IMR-90 (cell line): ENCODE measurements at regions not wholly inside any gene's neighbourhood (a gene's known extent, or its start where the extent isn't known, plus 50 kb on each side); places are given as distances from the start of the nearest gene placed in this dataset.

Experiments
- ATAC-seq: fragments of 200-7000 bp; cut with Tn5 transposase; 2 replicates; pipeline ENCODE4 v1.9.1; 2020; ENCODE audit warnings: low read depth, mild to moderate bottlenecking, moderate library complexity
- BruUV-seq: library from RNA; stranded (reverse); fragments of 400-500 nt; replicated peaks from 2 replicates; lab custom pipeline; 2021; lab: Mats Ljungman, UMichigan
- CTCF ChIA-PET: fragments of 300-600 bp; formaldehyde crosslinking; extraction: SDS; loops from one replicate; lab custom pipeline; 2021; ENCODE audit warnings: antibody characterized with exemption; lab: Yijun Ruan, JAX
- POLR2A ChIA-PET: fragments of 300-600 bp; sonication (Branson Sonifier 250); formaldehyde crosslinking; loops from one replicate; lab custom pipeline; 2022; ENCODE audit warnings: antibody characterized with exemption; ENCODE audit not compliant: unreplicated experiment; lab: Charles Lee
- DNase-seq: peaks from one replicate; pipeline ENCODE4 v3.0.0; 2013
- H2AFZ ChIP-seq: replicated peaks from 2 replicates; pipeline ENCODE3; 2013; ENCODE audit warnings: low read length, mild to moderate bottlenecking; ENCODE audit not compliant: poor library complexity
- H2AK5ac ChIP-seq: 2 replicates; pipeline ENCODE4 v1.6.1; 2013; ENCODE audit warnings: low read depth, low read length, inconsistent platforms
- H2AK9ac ChIP-seq: replicated peaks from 2 replicates; pipeline ENCODE3; 2013; ENCODE audit warnings: mild to moderate bottlenecking, low read depth, low read length, moderate library complexity; ENCODE audit not compliant: poor library complexity
- H2BK120ac ChIP-seq: 2 replicates; pipeline ENCODE4 v1.6.1; 2013; ENCODE audit warnings: low read depth, low read length, inconsistent platforms
- H2BK15ac ChIP-seq: 3 replicates; pipeline ENCODE4 v1.6.1; 2013; ENCODE audit warnings: low read depth, low read length, inconsistent platforms
- H2BK20ac ChIP-seq: 2 replicates; pipeline ENCODE4 v1.6.1; 2013; ENCODE audit warnings: low read depth, mild to moderate bottlenecking, inconsistent platforms, low read length, moderate library complexity
- H2BK5ac ChIP-seq: 2 replicates; pipeline ENCODE4 v1.6.1; 2013; ENCODE audit warnings: mild to moderate bottlenecking, low read depth, low read length, inconsistent platforms; ENCODE audit not compliant: poor library complexity, severe bottlenecking
- H3K14ac ChIP-seq: replicated peaks from 2 replicates; pipeline ENCODE4 v1.6.1; 2013; ENCODE audit warnings: low read depth, low read length, inconsistent platforms
- H3K18ac ChIP-seq: 2 replicates; pipeline ENCODE4 v1.6.1; 2013; ENCODE audit warnings: low read depth, low read length, control low read depth
- H3K23ac ChIP-seq: 2 replicates; pipeline ENCODE4 v1.6.1; 2013; ENCODE audit warnings: low read depth, low read length, inconsistent platforms
- H3K27ac ChIP-seq: 2 replicates; pipeline ENCODE4 v1.5.1; 2013; ENCODE audit warnings: mild to moderate bottlenecking, control low read depth, low read length; ENCODE audit not compliant: insufficient read depth
- H3K27me3 ChIP-seq: 2 replicates; pipeline ENCODE4 v1.6.1; 2013; ENCODE audit warnings: low read length; ENCODE audit not compliant: control insufficient read depth, insufficient read depth
- H3K36me3 ChIP-seq: 2 replicates; pipeline ENCODE4 v1.6.1; 2013; ENCODE audit warnings: low read length, mixed read lengths; ENCODE audit not compliant: control insufficient read depth, insufficient read depth
- H3K4ac ChIP-seq: 2 replicates; pipeline ENCODE4 v1.6.1; 2013; ENCODE audit warnings: low read depth, low read length, inconsistent platforms
- H3K4me1 ChIP-seq: 2 replicates; pipeline ENCODE4 v1.6.1; 2013; ENCODE audit warnings: low read length, mixed read lengths; ENCODE audit not compliant: control insufficient read depth, insufficient read depth
- H3K4me2 ChIP-seq: 2 replicates; pipeline ENCODE4 v1.6.1; 2013; ENCODE audit warnings: low read depth, mild to moderate bottlenecking, control low read depth, low read length, moderate library complexity
- H3K4me3 ChIP-seq: 2 replicates; pipeline ENCODE4 v1.5.1; 2013; ENCODE audit warnings: low read depth, mild to moderate bottlenecking, control low read depth, low read length, moderate library complexity; ENCODE audit not compliant: insufficient read depth
- H3K56ac ChIP-seq: 2 replicates; pipeline ENCODE4 v1.6.1; 2013; ENCODE audit warnings: low read length, inconsistent platforms; ENCODE audit not compliant: insufficient read depth; ENCODE audit errors: extremely low read depth
- H3K79me1 ChIP-seq, 2 experiments: 2 replicates each; pipeline ENCODE4 v1.6.1; 2013; ENCODE audit warnings: low read length in 2 of 2, inconsistent platforms in 1 of 2, low read depth in 1 of 2
- H3K9ac ChIP-seq: 2 replicates; pipeline ENCODE4 v1.6.1; 2013; ENCODE audit warnings: low read depth, low read length, control low read depth
- H3K9me1 ChIP-seq: 2 replicates; pipeline ENCODE4 v1.6.1; 2013; ENCODE audit warnings: low read length, inconsistent platforms; ENCODE audit not compliant: insufficient read depth
- H3K9me3 ChIP-seq: 2 replicates; pipeline ENCODE4 v1.6.1; 2013; ENCODE audit warnings: low read length; ENCODE audit not compliant: control insufficient read depth, insufficient read depth
- H4K20me1 ChIP-seq: 2 replicates; pipeline ENCODE4 v1.6.1; 2013; ENCODE audit warnings: low read length, inconsistent platforms; ENCODE audit not compliant: insufficient read depth
- H4K5ac ChIP-seq: 2 replicates; pipeline ENCODE4 v1.6.1; 2013; ENCODE audit warnings: mild to moderate bottlenecking, low read depth, low read length, control low read depth
- H4K8ac ChIP-seq, 2 experiments: 2 replicates each; pipeline ENCODE4 v1.6.1; 2013; ENCODE audit warnings: low read depth in 2 of 2, low read length in 2 of 2, control low read depth in 1 of 2, inconsistent platforms in 1 of 2
- H4K91ac ChIP-seq: 2 replicates; pipeline ENCODE4 v1.6.1; 2013; ENCODE audit warnings: low read depth, low read length, inconsistent platforms; ENCODE audit not compliant: insufficient read depth
- BHLHE40 ChIP-seq: fragments of 150-350 bp; IDR thresholded peaks from 2 replicates; pipeline ENCODE4 v1.6.1; 2016; ENCODE audit warnings: mild to moderate bottlenecking, low read depth, low read length
- CEBPB ChIP-seq: IDR thresholded peaks from 2 replicates; pipeline ENCODE4 v1.6.1; 2012; ENCODE audit warnings: low read depth, low read length, improper control_type of control experiment
- MAZ ChIP-seq: IDR thresholded peaks from 2 replicates; pipeline ENCODE4 v1.6.1; 2012; ENCODE audit warnings: low read depth, mild to moderate bottlenecking, low read length, improper control_type of control experiment, moderate library complexity, borderline replicate concordance
- MXI1 ChIP-seq: IDR thresholded peaks from 2 replicates; pipeline ENCODE4 v1.6.1; 2012; ENCODE audit warnings: low read depth, mild to moderate bottlenecking, low read length, moderate library complexity, borderline replicate concordance
- RAD21 ChIP-seq: IDR thresholded peaks from 2 replicates; pipeline ENCODE4 v1.6.1; 2012; ENCODE audit warnings: low read length, improper control_type of control experiment
- RCOR1 ChIP-seq: IDR thresholded peaks from 2 replicates; pipeline ENCODE4 v1.6.1; 2012; ENCODE audit warnings: mild to moderate bottlenecking, low read length, improper control_type of control experiment; ENCODE audit not compliant: insufficient replicate concordance
- WGBS, 2 experiments: methylation state at CpG; one replicate each; pipeline versions ENCODE4 v1.1.5 to v1.1.7; 2013; ENCODE audit warnings: missing lambda C conversion rate in 2 of 2; ENCODE audit not compliant: insufficient read length in 1 of 2; ENCODE audit errors: extremely low coverage in 2 of 2; 5-methylcytosine and 5-hydroxymethylcytosine counted together
- dilution Hi-C: fragments of 300-500 bp; cut with HindIII; formaldehyde crosslinking; loops from one replicate; pipeline ENCODE4 v1.14.3; 2018; ENCODE audit warnings: low sequenced_read_pairs; ENCODE audit not compliant: unreplicated experiment
- in situ Hi-C: fragments of 300-500 bp; cut with MboI; formaldehyde crosslinking; loops from 3 replicates; pipeline ENCODE4 v1.14.3; 2019; ENCODE audit warnings: low sequenced_read_pairs, inconsistent platforms, mixed read lengths
- intact Hi-C: fragments of 100-400 bp; cut with micrococcal nuclease; formaldehyde crosslinking; loops from 2 replicates; pipeline ENCODE4 v1.10.0; 2022
- TF ChIP-seq, protein P1 (sequence below): conservative IDR thresholded peaks from 2 replicates; pipeline ENCODE4 v1.5.1; 2012; ENCODE audit warnings: mild to moderate bottlenecking, low read depth, low read length, improper control_type of control experiment
- TF ChIP-seq, protein P2 (sequence below): fragments of 150-350 bp; IDR thresholded peaks from 2 replicates; pipeline ENCODE4 v1.6.1; 2017; ENCODE audit warnings: mild to moderate bottlenecking, antibody characterized with exemption, low read length, low read depth

DNA sequence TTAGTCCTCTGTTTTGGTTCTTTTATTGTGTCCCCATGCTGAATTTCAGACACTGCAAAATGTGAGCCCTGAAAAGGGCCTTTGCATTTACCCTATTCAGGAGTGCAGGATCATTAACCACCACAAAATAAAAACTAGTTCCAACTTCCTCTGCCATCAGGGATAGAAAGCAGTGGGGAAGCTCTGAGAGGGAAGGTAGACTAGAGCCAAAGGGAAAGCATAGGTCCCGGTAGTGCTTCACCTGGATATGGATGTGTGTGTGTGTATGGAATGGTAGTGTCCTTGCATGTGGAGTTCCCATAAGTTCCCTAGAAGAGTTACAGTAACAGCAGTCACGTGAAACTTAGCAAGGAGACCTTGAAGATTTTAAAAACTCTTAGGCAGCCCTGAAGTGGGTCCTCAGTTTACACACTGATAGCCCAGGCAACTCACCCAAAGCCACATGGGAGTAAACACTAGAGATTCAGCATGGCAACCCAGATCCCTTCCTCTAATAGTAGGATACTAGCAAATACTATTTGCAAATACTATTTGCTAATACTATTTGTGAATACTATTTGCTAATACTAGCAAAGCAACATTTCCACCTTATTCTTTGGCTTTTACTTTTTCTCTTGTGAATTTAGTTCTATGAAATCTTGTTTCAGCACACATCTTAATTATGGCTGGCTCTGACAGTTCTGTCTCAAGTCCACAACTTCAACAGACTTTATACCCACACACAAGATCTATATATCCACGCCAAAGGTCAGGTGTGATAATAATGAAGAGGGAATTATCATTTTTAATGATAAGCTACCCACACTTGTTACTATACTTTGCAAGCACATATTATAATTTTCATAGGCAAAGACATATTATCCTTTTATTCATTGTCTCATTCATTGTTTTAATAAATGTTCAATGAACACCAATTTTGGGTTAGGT is 70.4 kb upstream of the IFNE start:
- H3K4me2 ChIP-seq = peak overlapping the region; percentile 76
- dilution Hi-C loops (loop anchor here (25.0 kb wide), 1 partner anchor 235 kb away; no protein-coding TSS in a partner anchor), intact Hi-C loops (loop anchor here (10.0 kb wide), 3 partner anchors 48 to 442 kb away; partner anchors contain the start of genes CDKN2A, CDKN2B-AS1 and KLHL9), in situ Hi-C loops (no loop called here)
- H3K4me3 ChIP-seq = no peak overlapping the region
- TF ChIP-seq RAD21 (no peak), MAZ (no peak), BHLHE40 (no peak), CEBPB (no peak), MXI1 (no peak), RCOR1 (no peak)
- TF ChIP-seq, protein P1, sequence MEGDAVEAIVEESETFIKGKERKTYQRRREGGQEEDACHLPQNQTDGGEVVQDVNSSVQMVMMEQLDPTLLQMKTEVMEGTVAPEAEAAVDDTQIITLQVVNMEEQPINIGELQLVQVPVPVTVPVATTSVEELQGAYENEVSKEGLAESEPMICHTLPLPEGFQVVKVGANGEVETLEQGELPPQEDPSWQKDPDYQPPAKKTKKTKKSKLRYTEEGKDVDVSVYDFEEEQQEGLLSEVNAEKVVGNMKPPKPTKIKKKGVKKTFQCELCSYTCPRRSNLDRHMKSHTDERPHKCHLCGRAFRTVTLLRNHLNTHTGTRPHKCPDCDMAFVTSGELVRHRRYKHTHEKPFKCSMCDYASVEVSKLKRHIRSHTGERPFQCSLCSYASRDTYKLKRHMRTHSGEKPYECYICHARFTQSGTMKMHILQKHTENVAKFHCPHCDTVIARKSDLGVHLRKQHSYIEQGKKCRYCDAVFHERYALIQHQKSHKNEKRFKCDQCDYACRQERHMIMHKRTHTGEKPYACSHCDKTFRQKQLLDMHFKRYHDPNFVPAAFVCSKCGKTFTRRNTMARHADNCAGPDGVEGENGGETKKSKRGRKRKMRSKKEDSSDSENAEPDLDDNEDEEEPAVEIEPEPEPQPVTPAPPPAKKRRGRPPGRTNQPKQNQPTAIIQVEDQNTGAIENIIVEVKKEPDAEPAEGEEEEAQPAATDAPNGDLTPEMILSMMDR = no peak
- TF ChIP-seq, protein P2, sequence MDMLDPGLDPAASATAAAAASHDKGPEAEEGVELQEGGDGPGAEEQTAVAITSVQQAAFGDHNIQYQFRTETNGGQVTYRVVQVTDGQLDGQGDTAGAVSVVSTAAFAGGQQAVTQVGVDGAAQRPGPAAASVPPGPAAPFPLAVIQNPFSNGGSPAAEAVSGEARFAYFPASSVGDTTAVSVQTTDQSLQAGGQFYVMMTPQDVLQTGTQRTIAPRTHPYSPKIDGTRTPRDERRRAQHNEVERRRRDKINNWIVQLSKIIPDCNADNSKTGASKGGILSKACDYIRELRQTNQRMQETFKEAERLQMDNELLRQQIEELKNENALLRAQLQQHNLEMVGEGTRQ = no peak
- no peaks in the 10 kb centered on the region for H3K27me3 ChIP-seq
- H3K4me1 ChIP-seq = peaks cover 21% of the 10 kb centered on the region
- peaks cover 0 to 35% of the 10 kb centered on the region in 2 experiments; a peak in 2 of 4 replicates for H3K79me1 ChIP-seq
- peak overlapping the region in 1 of 2 experiments; percentile 4; a peak in 2 of 4 replicates for H4K8ac ChIP-seq
- no TSS peak for BruUV-seq
- no peaks in the 10 kb centered on the region; the same call in 1 of the 2 replicates for H3K36me3 ChIP-seq
- H3K9me3 ChIP-seq = no peaks in the 10 kb centered on the region
- H2AK5ac ChIP-seq = peak overlapping the region; percentile 44; the same call in 1 of the 2 replicates
- peak overlapping the region; percentile 70; the same call in 1 of the 2 replicates for H3K27ac ChIP-seq
- H4K91ac ChIP-seq = peak overlapping the region; percentile 26; the same call in 1 of the 2 replicates
- H3K9me1 ChIP-seq = peaks cover 5% of the 10 kb centered on the region; the same call in 1 of the 2 replicates
- ChIA-PET CTCF (interaction anchor here (0.6 to 1.0 kb wide), 3 partner anchors 157 to 217 kb away, joined by 3 to 5 read pairs (median 4); partner anchors contain the start of gene KLHL9), POLR2A (no interaction called here)
- no peak for DNase-seq
- H2BK15ac ChIP-seq = 0 out of 3 replicates have a peak overlapping the region, but pooled peaks have one; percentile 10
- H3K18ac ChIP-seq = peak overlapping the region; percentile 74
- peak overlapping the region; percentile 70 for H2BK5ac ChIP-seq
- H3K4ac ChIP-seq = peak overlapping the region; percentile 44
- peak overlapping the region; percentile 55 for H3K23ac ChIP-seq
- ATAC-seq = no peak
- no peak overlapping the region; the same call in 1 of the 2 replicates for H3K9ac ChIP-seq
- H2BK20ac ChIP-seq = peak overlapping the region; percentile 52
- H3K56ac ChIP-seq = peak overlapping the region; percentile 37
- no CpG with 5 or more reads among the region's 3 CpGs for WGBS, 2 experiments
- H2AFZ ChIP-seq = no peak overlapping the region
- no peak overlapping the region for H2AK9ac ChIP-seq
- peak overlapping the region; percentile 92 for H4K5ac ChIP-seq
- peak overlapping the region; percentile 23 for H2BK120ac ChIP-seq
- H4K20me1 ChIP-seq = peaks cover 4% of the 10 kb centered on the region; the same call in 1 of the 2 replicates
- peak overlapping the region; percentile 54 for H3K14ac ChIP-seq
